Breast epithelium (tissue), 4 donors: ENCODE measurements at regions not wholly inside any gene's neighbourhood (a gene's known extent, or its start where the extent isn't known, plus 50 kb on each side); places are given as distances from the start of the nearest gene placed in this dataset.
"Not testable (repeated sequence)": the region's sequence is repeated elsewhere in the genome, so short reads cannot be mapped to it uniquely, and the experiment has no call there.

Source experiments
- DNase-seq, 2 donors: peaks; one replicate each; pipeline ENCODE4 v3.0.0-alpha.2; 2019; ENCODE audit warnings: low spot score in 2 of 2
- H3K27ac ChIP-seq, 2 donors: fragments of 200-600 bp; sonication (generic) in 1 of 2; one replicate each; pipeline ENCODE4 v1.5.1; 2016 to 2019; ENCODE audit warnings: mild to moderate bottlenecking in 1 of 2
- H3K27me3 ChIP-seq, 2 donors: fragments of 200-600 bp; sonication (generic) in 1 of 2; one replicate each; pipeline versions ENCODE4 v1.5.1 to v1.6.0; 2017 to 2019; ENCODE audit warnings: control low read depth in 1 of 2, mild to moderate bottlenecking in 1 of 2
- H3K36me3 ChIP-seq: fragments of 200-600 bp; one replicate; pipeline ENCODE4 v1.5.1; 2019
- H3K4me1 ChIP-seq, 2 donors: fragments of 200-600 bp; sonication (generic); one replicate each; pipeline ENCODE4 v1.5.1; 2016 to 2019; ENCODE audit warnings: control low read depth in 1 of 2
- H3K4me3 ChIP-seq, 3 donors: fragments of 200-600 bp; sonication (generic); 1 replicate in 2 of 3; 2 replicates in 1 of 3; pipeline ENCODE4 v1.5.1; 2016 to 2019; ENCODE audit warnings: mild to moderate bottlenecking in 3 of 3, moderate library complexity in 2 of 3
- H3K9me3 ChIP-seq, 2 donors: fragments of 200-600 bp; sonication (generic) in 1 of 2; one replicate each; pipeline ENCODE4 v1.5.1; 2016 to 2019; ENCODE audit warnings: control low read depth in 1 of 2
- POLR2A ChIP-seq: fragments of 450-650 bp; IDR thresholded peaks from one replicate; pipeline ENCODE4 v1.6.1; 2016; ENCODE audit warnings: antibody characterized with exemption, mild to moderate bottlenecking, moderate library complexity
- POLR2AphosphoS5 ChIP-seq, 3 donors: sonication (generic); formaldehyde crosslinking; IDR thresholded peaks; one replicate each; pipeline ENCODE4 v1.6.1; 2017; ENCODE audit warnings: antibody characterized with exemption in 3 of 3
- intact Hi-C: fragments of 100-400 bp; cut with DNase I; formaldehyde crosslinking; loops from one replicate; pipeline ENCODE4 v1.15.1; 2023; ENCODE audit warnings: low total_unique reads
- TF ChIP-seq, protein P1 (sequence below), 3 donors: fragments of 450-650 bp; IDR thresholded peaks; one replicate each; pipeline ENCODE4 v1.5.1; 2016 to 2017; ENCODE audit warnings: antibody characterized with exemption in 3 of 3, mild to moderate bottlenecking in 3 of 3, moderate library complexity in 3 of 3

GRCh38 chr18:52236131-52236530 lies 103.9 kb upstream of the DCC start:
- Histone ChIP-seq H3K27me3 (no peaks in the 10 kb centered on the region), H3K27ac (no peak overlapping the region), H3K4me3 (no peak overlapping the region), H3K4me1 (no peaks in the 10 kb centered on the region), H3K36me3 (no peaks in the 10 kb centered on the region), H3K9me3 (no peaks in the 10 kb centered on the region)
- TF ChIP-seq POLR2A, result no peak
- TF ChIP-seq, protein P1, sequence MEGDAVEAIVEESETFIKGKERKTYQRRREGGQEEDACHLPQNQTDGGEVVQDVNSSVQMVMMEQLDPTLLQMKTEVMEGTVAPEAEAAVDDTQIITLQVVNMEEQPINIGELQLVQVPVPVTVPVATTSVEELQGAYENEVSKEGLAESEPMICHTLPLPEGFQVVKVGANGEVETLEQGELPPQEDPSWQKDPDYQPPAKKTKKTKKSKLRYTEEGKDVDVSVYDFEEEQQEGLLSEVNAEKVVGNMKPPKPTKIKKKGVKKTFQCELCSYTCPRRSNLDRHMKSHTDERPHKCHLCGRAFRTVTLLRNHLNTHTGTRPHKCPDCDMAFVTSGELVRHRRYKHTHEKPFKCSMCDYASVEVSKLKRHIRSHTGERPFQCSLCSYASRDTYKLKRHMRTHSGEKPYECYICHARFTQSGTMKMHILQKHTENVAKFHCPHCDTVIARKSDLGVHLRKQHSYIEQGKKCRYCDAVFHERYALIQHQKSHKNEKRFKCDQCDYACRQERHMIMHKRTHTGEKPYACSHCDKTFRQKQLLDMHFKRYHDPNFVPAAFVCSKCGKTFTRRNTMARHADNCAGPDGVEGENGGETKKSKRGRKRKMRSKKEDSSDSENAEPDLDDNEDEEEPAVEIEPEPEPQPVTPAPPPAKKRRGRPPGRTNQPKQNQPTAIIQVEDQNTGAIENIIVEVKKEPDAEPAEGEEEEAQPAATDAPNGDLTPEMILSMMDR (IDR thresholded peaks at IDR 0.05), result no peak
- no peak for TF ChIP-seq POLR2AphosphoS5 (IDR thresholded peaks at IDR 0.05)
- no peak for DNase-seq
- intact Hi-C loops, result no loop called here

- Histone ChIP-seq H3K36me3 (no peaks in the 10 kb centered on the region), H3K9me3 (no peaks in the 10 kb centered on the region), H3K4me3 (no peak overlapping the region), H3K27me3 (no peaks in the 10 kb centered on the region), H3K4me1 (no peaks in the 10 kb centered on the region), H3K27ac (no peak overlapping the region)
- TF ChIP-seq, protein P1 (IDR thresholded peaks at IDR 0.05), result no peak
- no peak for TF ChIP-seq POLR2AphosphoS5 (IDR thresholded peaks at IDR 0.05)
- no peak for TF ChIP-seq POLR2A
- DNase-seq, result no peak
- intact Hi-C loops, result no loop called here
Observed at GRCh38 chr18:52237551-52237950, 102.4 kb upstream of the DCC start.

- no peaks in the 10 kb centered on the region for H3K27me3 ChIP-seq
- intact Hi-C loops, result no loop called here
- TF ChIP-seq, protein P1 (IDR thresholded peaks at IDR 0.05), result no peak
- TF ChIP-seq POLR2A (no peak), POLR2AphosphoS5 (IDR thresholded peaks at IDR 0.05) (no peak)
- no peaks in the 10 kb centered on the region for H3K36me3 ChIP-seq
- H3K4me1 ChIP-seq, result no peaks in the 10 kb centered on the region
- DNase-seq, result no peak
- peaks cover 0 to 6% of the 10 kb centered on the region in 2 donors for H3K9me3 ChIP-seq
- no peak overlapping the region for H3K4me3 ChIP-seq
- H3K27ac ChIP-seq, result no peak overlapping the region
Observed at GRCh38 chr18:52242711-52243110, 97.3 kb upstream of the DCC start.

GRCh38 chr18:52244658-52245057 lies 95.3 kb upstream of the DCC start:
- Histone ChIP-seq H3K27ac (no peak overlapping the region), H3K27me3 (no peaks in the 10 kb centered on the region), H3K4me1 (no peaks in the 10 kb centered on the region), H3K4me3 (no peak overlapping the region), H3K36me3 (no peaks in the 10 kb centered on the region), H3K9me3 (peaks cover 0 to 6% of the 10 kb centered on the region in 2 donors)
- DNase-seq, result no peak
- intact Hi-C loops, result no loop called here
- TF ChIP-seq POLR2A (no peak), POLR2AphosphoS5 (IDR thresholded peaks at IDR 0.05) (no peak)
- TF ChIP-seq, protein P1 (IDR thresholded peaks at IDR 0.05), result no peak

- no peak for DNase-seq
- intact Hi-C loops, result no loop called here
Observed at GRCh38 chr18:52254367-52254766, 85.6 kb upstream of the DCC start.

GRCh38 chr18:52257417-52257816 lies 82.6 kb upstream of the DCC start:
- H3K4me1 ChIP-seq, H3K9me3 ChIP-seq, DNase-seq, H3K27ac ChIP-seq, H3K27me3 ChIP-seq, intact Hi-C loops, H3K36me3 ChIP-seq, H3K4me3 ChIP-seq: not testable (repeated sequence)

More at GRCh38 chr18:52254367-52254766, 85.6 kb upstream of the DCC start:
- no peaks in the 10 kb centered on the region for H3K27me3 ChIP-seq
- H3K27ac ChIP-seq, result no peak overlapping the region
- H3K9me3 ChIP-seq, result no peaks in the 10 kb centered on the region
- TF ChIP-seq POLR2AphosphoS5 (IDR thresholded peaks at IDR 0.05), result no peak
- no peak overlapping the region for H3K4me3 ChIP-seq
- H3K4me1 ChIP-seq, result no peaks in the 10 kb centered on the region
- H3K36me3 ChIP-seq, result no peaks in the 10 kb centered on the region
